HG03066 (cell line): ENCODE measurements at regions not wholly inside any gene's neighbourhood (a gene's known extent, or its start where the extent isn't known, plus 50 kb on each side); places are given as distances from the start of the nearest gene placed in this dataset.

Experiments used
- ATAC-seq: cut with Tn5 transposase; IDR thresholded peaks from one replicate; pipeline ENCODE4 v1.9.1; 2021; ENCODE audit warnings: low read depth; ENCODE audit not compliant: unreplicated experiment

- ATAC-seq, result no peak
Measured at GRCh38 chr18:44590956-44591670, 89.6 kb upstream of the SETBP1 start.

DNA sequence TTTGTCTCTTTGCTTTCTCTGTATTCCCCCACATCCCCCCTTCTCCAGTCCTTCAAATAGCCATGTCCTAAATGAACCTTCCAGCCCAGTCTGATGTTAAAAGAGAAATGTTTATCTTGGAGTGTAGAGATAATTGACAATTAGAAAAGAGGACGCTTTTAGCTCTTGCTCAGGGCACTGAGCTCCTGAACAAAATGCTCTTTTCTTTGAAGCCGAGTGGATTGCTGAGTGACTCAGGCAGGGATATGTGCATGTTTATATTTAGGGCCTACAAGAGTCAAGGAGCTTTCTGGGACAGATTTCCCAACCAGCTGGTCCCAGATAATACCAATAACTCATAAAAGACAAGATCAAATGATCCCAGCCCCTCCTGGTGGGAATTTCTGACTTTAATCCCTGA is 88.0 kb upstream of the SETBP1 start:
- no peak for ATAC-seq

DNA sequence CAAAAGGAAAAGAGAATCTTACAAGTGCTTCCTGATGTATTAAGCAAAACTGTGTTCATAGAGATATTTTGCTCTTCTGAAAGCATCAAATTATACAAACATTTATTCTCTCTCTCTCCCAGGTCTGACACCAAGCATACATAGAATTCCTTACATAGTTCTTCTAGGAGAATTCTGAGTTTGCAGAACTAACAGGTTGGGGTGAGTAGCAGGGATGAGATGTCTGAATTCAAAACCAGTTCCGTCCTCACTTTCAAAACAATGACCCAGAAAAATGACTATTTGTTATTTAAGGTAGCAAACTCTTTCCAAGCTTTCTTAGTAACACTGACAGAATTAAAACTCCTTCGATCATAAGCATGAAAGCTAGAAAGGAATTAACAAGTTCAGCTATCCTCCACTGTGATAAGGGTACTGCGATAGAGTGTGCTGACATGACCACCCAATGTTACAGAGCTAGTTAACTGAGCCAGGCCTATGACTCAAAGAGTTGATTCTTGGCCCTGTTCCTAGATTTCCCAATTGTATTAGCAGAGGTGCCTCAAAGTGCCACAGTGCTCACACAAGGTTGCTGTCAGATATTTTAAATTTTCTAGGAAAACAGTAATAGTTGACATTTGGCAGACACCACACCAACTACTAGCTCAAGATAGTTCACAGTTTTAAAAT is 85.8 kb upstream of the SETBP1 start:
- ATAC-seq, result no peak

- ATAC-seq, result no peak
Measured at GRCh38 chr18:44597797-44598196, 82.9 kb upstream of the SETBP1 start.

GRCh38 chr18:44598514-44598913 is 82.2 kb upstream of the SETBP1 start:
- ATAC-seq, result no peak

DNA sequence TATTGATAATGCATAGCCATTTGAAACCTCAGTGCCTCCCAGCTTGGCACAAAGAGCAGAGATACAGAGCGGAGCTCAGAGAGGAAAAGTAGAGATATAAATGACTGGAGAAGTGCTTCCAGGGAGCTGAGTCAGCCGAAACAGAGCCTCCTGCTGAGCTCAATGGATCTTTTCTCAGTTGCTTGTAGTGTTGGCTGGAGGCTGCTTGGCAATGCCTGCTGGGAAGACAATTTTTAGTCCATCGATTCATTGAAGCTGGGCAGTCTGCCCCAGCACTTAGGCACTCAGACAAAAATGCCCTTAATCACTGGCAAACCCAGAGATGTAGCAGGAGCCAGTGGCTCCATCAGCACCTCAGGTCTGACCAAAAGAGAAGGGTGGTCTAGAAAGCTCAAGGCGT is 81.3 kb upstream of the SETBP1 start:
- no peak for ATAC-seq

- ATAC-seq, result no peak
Measured at GRCh38 chr18:44601447-44601846, 79.2 kb upstream of the SETBP1 start.

DNA sequence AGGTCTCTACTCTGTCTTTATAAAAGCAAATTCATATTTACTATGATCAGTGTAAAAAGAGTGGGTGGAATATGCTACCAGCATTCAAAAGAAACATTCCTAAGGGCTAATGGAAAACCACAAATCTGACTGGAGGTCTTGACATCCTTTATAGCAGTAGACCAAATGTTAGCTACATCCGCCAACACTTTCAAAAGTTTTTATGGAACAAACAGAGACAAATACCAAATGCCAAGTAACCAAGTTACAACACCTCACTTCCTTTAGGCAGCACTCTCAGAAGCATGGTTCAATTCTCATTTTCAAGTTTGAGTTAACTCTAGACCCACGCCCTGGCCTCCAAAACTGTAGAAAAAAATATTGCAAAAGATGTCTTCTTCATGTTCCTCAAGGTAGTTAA is 78.3 kb upstream of the SETBP1 start:
- no peak for ATAC-seq

DNA sequence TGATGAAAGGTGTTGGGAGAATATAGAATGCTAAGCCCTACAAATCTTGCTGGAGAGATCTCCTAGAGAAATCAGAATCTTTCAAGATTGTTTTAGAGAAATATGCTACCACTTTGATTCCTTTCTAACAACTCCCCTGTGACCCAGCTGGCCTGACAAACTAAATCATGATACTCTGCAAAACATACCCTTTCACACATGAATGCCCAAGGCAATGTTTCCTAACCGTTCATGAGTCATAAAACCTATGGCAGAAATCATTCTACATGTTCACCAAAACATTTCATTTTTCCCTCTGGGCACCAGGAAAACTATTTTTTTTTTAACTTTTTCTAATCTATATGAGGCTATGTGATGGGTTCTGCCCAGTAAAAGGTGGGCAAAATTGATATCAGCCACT is 77.8 kb upstream of the SETBP1 start:
- no peak for ATAC-seq

DNA sequence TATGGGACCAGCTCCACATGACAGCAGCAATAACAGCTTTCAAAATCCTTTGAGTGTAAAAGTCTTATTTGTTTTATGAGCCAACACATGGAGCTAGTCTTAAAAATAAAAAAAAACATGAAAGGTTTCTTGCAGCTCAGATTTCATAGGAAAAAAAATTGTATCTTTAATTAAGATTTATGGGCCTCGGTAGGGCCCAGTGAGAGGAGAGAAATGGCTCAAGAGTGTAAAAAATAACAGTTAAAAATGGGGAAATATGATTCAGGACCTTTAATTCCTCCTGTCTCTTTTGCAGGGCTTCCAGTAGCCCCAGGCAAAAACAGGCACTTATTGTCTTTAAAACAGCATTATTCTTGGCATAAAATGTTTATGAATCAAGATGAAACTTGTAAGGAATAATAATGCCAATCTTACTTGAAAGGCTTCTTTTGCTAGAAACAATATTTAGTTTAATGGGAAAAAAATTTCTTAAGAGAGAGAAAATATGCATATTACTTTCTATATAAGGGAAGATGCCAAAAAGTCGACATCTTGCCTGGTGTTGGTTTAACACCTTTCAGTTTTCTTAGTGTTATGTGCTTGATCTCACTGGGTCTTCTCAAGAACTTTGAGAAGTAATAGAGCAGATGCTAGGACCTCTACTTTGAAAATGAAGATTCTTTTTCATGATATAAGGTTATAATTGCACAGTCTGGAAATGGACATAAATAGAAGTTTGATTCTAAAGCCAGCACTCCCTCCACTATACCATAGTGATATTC is 71.3 kb upstream of the SETBP1 start:
- no peak for ATAC-seq

DNA sequence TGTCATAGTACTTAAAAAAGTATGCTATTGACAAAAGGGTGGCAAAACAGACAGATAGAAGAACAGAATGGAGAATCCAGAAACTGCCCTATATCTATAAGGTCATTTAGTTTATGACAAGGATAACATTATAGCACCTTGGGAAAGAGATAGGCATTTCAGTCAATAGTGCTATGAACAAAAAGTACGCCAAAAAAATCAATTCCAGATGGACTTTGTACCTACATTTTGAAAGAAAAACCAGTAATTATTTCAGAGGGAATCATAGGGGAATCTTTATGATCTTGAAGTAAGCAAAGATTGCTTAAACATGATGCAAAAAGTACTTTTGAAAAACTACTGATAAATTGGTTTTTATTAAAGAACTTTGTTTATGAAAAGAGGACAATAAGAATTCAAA is 59.9 kb upstream of the SETBP1 start:
- no peak for ATAC-seq

DNA sequence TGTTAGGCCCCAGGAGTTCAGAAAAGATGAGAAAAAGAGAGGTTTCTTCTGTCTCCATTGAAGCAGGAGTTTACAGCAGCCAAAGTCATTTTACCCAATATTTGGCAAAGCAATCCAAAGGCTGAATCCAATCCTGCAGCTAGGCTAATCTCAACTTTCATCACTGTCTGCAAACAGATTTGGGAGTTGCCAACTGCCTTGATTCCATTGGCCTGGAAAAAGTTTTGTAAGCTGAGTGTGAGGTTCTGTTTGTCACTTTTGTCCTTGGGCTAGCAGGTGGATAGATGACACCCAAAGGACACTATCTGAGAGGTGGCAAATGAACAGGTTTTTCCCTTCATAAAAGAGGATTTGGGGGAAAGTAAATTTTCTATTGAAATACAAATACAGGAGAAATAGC is 56.6 kb upstream of the SETBP1 start:
- no peak for ATAC-seq

DNA sequence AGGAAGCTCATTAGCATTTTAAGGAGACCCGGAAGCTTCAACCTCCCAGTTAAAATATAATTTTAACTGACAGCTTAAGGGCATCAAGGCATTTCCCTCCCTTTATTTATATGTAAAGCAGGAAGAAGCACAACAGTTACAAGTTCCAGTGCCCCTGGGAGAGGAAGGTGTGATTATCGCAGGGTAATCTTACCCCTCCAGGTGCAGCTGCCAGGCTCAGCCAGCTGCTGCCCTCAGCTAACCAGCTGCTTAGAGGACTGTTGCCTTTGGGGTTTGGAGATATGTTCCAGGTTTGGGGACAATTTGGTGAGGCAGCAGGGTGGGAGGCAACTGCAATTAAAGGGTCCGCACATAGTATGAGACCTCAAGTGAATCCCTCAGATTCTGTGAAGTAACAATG is 55.3 kb upstream of the SETBP1 start:
- ATAC-seq, result no peak

DNA sequence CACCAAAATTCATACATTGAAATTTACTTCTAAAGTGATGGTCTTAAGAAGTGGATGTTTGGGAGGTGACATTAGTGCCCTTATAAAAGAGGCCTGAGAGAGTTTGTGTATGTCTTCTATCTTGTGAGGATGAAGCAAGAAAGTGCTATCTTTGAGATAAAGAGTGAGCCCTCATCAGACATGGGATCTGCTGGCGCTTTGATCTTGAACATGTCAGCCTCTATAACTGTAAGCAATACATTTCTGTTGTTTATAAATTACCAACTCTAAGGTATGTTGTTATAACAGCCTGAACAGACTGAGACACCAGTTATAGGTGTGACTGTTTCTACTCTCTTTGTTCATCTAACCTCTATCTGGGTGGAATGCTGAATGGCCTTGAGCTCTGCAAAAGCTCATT is 54.5 kb upstream of the SETBP1 start:
- no peak for ATAC-seq

DNA sequence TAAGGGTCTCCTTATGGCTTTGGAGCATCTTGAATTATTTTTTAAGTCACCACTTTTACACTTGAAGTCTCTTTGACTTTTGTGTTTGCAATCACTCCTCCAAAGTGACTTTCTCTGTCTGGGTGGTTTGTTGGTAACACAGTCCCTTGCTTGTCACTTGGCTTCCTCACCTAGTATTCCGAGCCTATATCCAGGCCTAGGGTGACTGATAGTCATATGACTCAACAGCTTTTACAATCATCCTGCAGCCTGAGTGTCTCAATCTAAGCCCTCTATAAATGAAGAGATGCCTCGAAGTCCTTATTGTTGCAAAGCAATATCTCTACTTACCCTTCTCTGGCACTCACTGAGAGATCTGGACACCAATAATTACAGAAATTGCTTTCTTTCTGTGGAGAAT is 53.9 kb upstream of the SETBP1 start:
- no peak for ATAC-seq

- ATAC-seq, result no peak
Measured at GRCh38 chr18:44627280-44627679, 53.4 kb upstream of the SETBP1 start.

GRCh38 chr18:44629406-44629805 is 51.3 kb upstream of the SETBP1 start:
- no peak for ATAC-seq

DNA sequence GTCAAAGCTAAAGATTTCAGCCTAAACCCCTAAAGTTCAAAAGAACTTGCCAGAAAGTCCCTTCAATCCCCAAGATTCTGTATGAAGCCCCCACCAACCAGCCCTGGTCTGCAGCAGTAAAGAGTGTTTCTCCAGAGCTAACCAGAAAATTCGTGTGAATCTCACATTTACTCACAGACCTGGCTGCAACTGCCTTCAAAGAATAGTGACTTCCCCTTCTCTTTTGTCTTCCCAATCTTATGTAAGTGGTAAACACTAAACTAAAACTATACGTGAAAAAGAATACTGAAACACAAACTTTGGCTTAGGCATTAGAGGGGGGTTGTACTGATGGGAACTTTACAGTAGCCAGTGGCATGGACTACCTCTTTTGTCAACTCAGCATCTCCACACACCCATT is 50.6 kb upstream of the SETBP1 start:
- ATAC-seq, result no peak
